ENCODE measurements at regions not wholly inside any gene's neighbourhood (a gene's known extent, or its start where the extent isn't known, plus 50 kb on each side); places are given as distances from the start of the nearest gene placed in this dataset.

GRCh38 chr4:148704291-148704690 lies 262.1 kb upstream of the NR3C2 start:
- Mint-ChIP-seq H3K4me1 (ENCODE audit: unreplicated experiment) (no peaks in the 10 kb centered on the region), H3K27ac (ENCODE audit: unreplicated experiment) (no peak overlapping the region), H3K27me3 (ENCODE audit: unreplicated experiment) (no peaks in the 10 kb centered on the region), H3K36me3 (ENCODE audit: unreplicated experiment) (no peaks in the 10 kb centered on the region), H3K9me3 (ENCODE audit: unreplicated experiment) (peaks cover 9% of the 10 kb centered on the region), H3K4me3 (ENCODE audit: unreplicated experiment) (no peak overlapping the region)
- TF ChIP-seq, protein P1, sequence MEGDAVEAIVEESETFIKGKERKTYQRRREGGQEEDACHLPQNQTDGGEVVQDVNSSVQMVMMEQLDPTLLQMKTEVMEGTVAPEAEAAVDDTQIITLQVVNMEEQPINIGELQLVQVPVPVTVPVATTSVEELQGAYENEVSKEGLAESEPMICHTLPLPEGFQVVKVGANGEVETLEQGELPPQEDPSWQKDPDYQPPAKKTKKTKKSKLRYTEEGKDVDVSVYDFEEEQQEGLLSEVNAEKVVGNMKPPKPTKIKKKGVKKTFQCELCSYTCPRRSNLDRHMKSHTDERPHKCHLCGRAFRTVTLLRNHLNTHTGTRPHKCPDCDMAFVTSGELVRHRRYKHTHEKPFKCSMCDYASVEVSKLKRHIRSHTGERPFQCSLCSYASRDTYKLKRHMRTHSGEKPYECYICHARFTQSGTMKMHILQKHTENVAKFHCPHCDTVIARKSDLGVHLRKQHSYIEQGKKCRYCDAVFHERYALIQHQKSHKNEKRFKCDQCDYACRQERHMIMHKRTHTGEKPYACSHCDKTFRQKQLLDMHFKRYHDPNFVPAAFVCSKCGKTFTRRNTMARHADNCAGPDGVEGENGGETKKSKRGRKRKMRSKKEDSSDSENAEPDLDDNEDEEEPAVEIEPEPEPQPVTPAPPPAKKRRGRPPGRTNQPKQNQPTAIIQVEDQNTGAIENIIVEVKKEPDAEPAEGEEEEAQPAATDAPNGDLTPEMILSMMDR (IDR thresholded peaks at IDR 0.05) = no peak
- DNase-seq (ENCODE audit: extremely low spot score, unreplicated experiment) = no peak

DNA sequence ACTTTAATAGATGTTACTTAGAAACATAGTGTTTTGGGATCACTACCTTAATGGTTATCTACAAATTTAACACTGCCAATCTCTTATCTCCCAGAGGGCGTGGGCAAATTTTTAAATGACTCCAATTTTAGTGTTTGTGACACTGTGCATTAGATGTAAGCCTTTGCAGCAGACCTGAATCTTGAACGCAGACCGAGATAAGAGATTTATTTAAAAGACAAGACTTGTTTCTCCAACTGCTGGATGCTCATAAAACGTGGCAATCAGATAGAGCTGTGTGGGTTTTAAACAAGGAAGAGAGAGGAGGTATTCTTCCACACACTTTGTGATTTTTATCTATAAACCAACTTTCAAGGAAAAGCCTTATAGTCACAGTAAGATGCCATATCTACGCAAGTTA lies 252.5 kb upstream of the NR3C2 start:
- H3K27me3 Mint-ChIP-seq (ENCODE audit: unreplicated experiment) = no peaks in the 10 kb centered on the region
- TF ChIP-seq, protein P1 (IDR thresholded peaks at IDR 0.05) = no peak
- no peak for DNase-seq (ENCODE audit: extremely low spot score, unreplicated experiment)
- H3K9me3 Mint-ChIP-seq (ENCODE audit: unreplicated experiment) = no peaks in the 10 kb centered on the region
- no peaks in the 10 kb centered on the region for H3K36me3 Mint-ChIP-seq (ENCODE audit: unreplicated experiment)
- no peak overlapping the region for H3K4me3 Mint-ChIP-seq (ENCODE audit: unreplicated experiment)
- H3K4me1 Mint-ChIP-seq (ENCODE audit: unreplicated experiment) = no peaks in the 10 kb centered on the region
- no peak overlapping the region for H3K27ac Mint-ChIP-seq (ENCODE audit: unreplicated experiment)

- H3K27ac Mint-ChIP-seq (ENCODE audit: unreplicated experiment) = no peak overlapping the region
- no peak for DNase-seq (ENCODE audit: extremely low spot score, unreplicated experiment)
- no peak overlapping the region for H3K4me3 Mint-ChIP-seq (ENCODE audit: unreplicated experiment)
- H3K27me3 Mint-ChIP-seq (ENCODE audit: unreplicated experiment) = no peaks in the 10 kb centered on the region
- no peaks in the 10 kb centered on the region for H3K36me3 Mint-ChIP-seq (ENCODE audit: unreplicated experiment)
- TF ChIP-seq, protein P1 (IDR thresholded peaks at IDR 0.05) = no peak
- no peaks in the 10 kb centered on the region for H3K4me1 Mint-ChIP-seq (ENCODE audit: unreplicated experiment)
- H3K9me3 Mint-ChIP-seq (ENCODE audit: unreplicated experiment) = no peaks in the 10 kb centered on the region
Measured at GRCh38 chr4:148693913-148694649, 251.9 kb upstream of the NR3C2 start.

- TF ChIP-seq, protein P1 (IDR thresholded peaks at IDR 0.05) = no peak
- Mint-ChIP-seq H3K27me3 (ENCODE audit: unreplicated experiment) (peaks cover 3% of the 10 kb centered on the region), H3K36me3 (ENCODE audit: unreplicated experiment) (no peaks in the 10 kb centered on the region), H3K9me3 (ENCODE audit: unreplicated experiment) (no peaks in the 10 kb centered on the region), H3K27ac (ENCODE audit: unreplicated experiment) (no peak overlapping the region), H3K4me1 (ENCODE audit: unreplicated experiment) (no peaks in the 10 kb centered on the region), H3K4me3 (ENCODE audit: unreplicated experiment) (no peak overlapping the region)
- DNase-seq (ENCODE audit: extremely low spot score, unreplicated experiment) = no peak
Measured at GRCh38 chr4:148692242-148692641, 250.0 kb upstream of the NR3C2 start.

- no peak overlapping the region for H3K4me3 Mint-ChIP-seq (ENCODE audit: unreplicated experiment)
- H3K27me3 Mint-ChIP-seq (ENCODE audit: unreplicated experiment) = peaks cover 3% of the 10 kb centered on the region
- no peaks in the 10 kb centered on the region for H3K4me1 Mint-ChIP-seq (ENCODE audit: unreplicated experiment)
- H3K36me3 Mint-ChIP-seq (ENCODE audit: unreplicated experiment) = no peaks in the 10 kb centered on the region
- TF ChIP-seq, protein P1 (IDR thresholded peaks at IDR 0.05) = no peak
- no peak overlapping the region for H3K27ac Mint-ChIP-seq (ENCODE audit: unreplicated experiment)
- no peaks in the 10 kb centered on the region for H3K9me3 Mint-ChIP-seq (ENCODE audit: unreplicated experiment)
- no peak for DNase-seq (ENCODE audit: extremely low spot score, unreplicated experiment)
Measured at GRCh38 chr4:148686449-148686848, 244.2 kb upstream of the NR3C2 start.

All from osteocyte (in vitro differentiated cells).